ENCODE measurements at regions not wholly inside any gene's neighbourhood (a gene's known extent, or its start where the extent isn't known, plus 50 kb on each side); places are given as distances from the start of the nearest gene placed in this dataset.

DNA sequence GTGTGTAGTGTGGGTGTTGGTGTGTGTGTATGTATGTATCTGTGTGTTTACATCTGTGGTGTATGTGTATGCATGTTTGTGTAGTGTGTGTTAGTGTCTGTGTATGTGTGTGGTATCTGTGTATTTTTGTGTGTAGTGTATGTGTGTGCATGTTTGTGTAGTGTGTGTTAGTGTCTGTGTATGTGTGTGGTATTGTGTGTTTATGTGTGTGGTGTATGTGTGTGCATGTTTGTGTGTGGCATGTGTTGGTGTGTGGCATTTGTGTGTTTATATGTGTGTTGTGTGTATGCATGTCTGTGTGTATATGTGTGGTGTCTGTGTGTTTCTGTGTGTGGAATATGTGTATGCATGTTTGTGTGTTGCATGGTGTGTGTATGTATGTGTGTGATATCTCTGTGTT lies 96.4 kb downstream of the CMPK2 start (continued):
- no peak for TF ChIP-seq ZNF468 (CRISPR knock-in tag; IDR thresholded peaks at IDR 0.05)
- TF ChIP-seq, protein P1, sequence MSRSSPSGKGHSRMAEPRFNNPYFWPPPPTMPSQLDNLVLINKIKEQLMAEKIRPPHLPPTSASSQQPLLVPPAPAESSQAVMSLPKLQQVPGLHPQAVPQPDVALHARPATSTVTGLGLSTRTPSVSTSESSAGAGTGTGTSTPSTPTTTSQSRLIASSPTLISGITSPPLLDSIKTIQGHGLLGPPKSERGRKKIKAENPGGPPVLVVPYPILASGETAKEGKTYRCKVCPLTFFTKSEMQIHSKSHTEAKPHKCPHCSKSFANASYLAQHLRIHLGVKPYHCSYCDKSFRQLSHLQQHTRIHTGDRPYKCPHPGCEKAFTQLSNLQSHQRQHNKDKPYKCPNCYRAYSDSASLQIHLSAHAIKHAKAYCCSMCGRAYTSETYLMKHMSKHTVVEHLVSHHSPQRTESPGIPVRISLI (CRISPR knock-in tag; IDR thresholded peaks at IDR 0.05; ENCODE audit: borderline replicate concordance), result no peak
- no peak for TF ChIP-seq MZF1 (CRISPR knock-in tag; IDR thresholded peaks at IDR 0.05; ENCODE audit: borderline replicate concordance)
- no peak for TF ChIP-seq SIX1 (CRISPR knock-in tag; IDR thresholded peaks at IDR 0.05; ENCODE audit: borderline replicate concordance)

DNA sequence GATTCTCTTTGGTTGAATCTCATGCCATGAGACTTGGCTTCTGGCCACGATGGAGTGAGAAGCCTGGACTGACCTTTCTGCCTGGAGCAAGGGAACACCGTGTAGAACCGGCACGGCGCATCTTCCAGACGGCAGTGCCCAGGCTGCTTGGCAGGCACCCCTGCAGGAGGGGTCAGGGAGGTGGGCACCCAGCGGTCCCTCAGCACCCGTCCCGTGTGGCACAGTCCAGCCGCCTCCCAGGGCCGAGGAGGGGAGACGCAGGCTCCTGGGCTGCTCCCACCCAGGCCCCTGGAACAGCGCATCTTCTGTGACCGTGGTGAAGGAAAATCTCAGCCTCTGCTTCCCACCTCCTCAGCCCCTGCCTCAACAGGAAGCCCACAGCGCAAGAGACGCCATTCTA lies 95.7 kb downstream of the CMPK2 start:
- ATAC-seq, result no peak
- POLR2A ChIA-PET, result no interaction called here

More for the DNA sequence above, 95.7 kb downstream of the CMPK2 start:
- no peaks in the 10 kb centered on the region for H3K36me3 ChIP-seq (replicated peaks in 1 of 2; ENCODE audit: control insufficient read depth in 1 of 2, insufficient read depth in 2 of 2, low read length in 2 of 2)
- no peaks in the 10 kb centered on the region for H3K79me2 ChIP-seq (ENCODE audit: insufficient read depth, low read length)
- no peak overlapping the region for H3K27ac ChIP-seq (ENCODE audit: extremely low read length, insufficient read depth, low read length)
- DNase-seq (ENCODE audit: low spot score) (no peak), FAIRE-seq (no peak)
- H3K27me3 ChIP-seq (ENCODE audit: control insufficient read depth in 1 of 2, insufficient read depth in 2 of 2, low read length in 2 of 2), result peaks cover 0 to 40% of the 10 kb centered on the region in 2 experiments; a peak in 4 of 5 replicates
- no peak overlapping the region for H2AFZ ChIP-seq (ENCODE audit: low read length)
- WGBS (ENCODE audit: low lambda C conversion rate), result 20% methylated on average over 3 of the region's 16 CpGs
- no peak overlapping the region for H3K4me2 ChIP-seq (ENCODE audit: low read depth, low read length)
- H3K4me3 ChIP-seq (replicated peaks in 1 of 3; ENCODE audit: insufficient read depth in 1 of 3, low read depth in 2 of 3, low read length in 3 of 3), result no peak overlapping the region
- CTCF ChIA-PET (ENCODE audit: low intra/inter-chr PET ratio, low total read pairs), result no interaction called here
- H3K9me3 ChIP-seq (ENCODE audit: low read length), result no peaks in the 10 kb centered on the region
- no peaks in the 10 kb centered on the region for H3K4me1 ChIP-seq (ENCODE audit: insufficient read depth, low read length)
- intact Hi-C loops (cut with micrococcal nuclease; ENCODE audit: unreplicated experiment), result no loop called here
- no TSS peak for BruUV-seq (replicated peaks)
- TF ChIP-seq SIX4 (CRISPR knock-in tag; IDR thresholded peaks at IDR 0.05), result no peak
- TF ChIP-seq, protein P2, sequence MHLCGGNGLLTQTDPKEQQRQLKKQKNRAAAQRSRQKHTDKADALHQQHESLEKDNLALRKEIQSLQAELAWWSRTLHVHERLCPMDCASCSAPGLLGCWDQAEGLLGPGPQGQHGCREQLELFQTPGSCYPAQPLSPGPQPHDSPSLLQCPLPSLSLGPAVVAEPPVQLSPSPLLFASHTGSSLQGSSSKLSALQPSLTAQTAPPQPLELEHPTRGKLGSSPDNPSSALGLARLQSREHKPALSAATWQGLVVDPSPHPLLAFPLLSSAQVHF (CRISPR knock-in tag; IDR thresholded peaks at IDR 0.05), result no peak
- TF ChIP-seq, protein P3, sequence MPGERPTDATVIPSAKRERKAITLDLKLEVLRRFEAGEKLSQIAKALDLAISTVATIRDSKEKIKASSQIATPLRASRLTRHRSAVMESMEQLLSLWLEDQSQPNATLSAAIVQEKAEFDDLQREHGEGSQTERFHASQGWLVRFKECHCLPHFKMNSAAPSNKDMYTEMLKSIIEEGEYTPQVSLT (CRISPR knock-in tag; IDR thresholded peaks at IDR 0.05; ENCODE audit: borderline replicate concordance, low read depth), result no peak
- TF ChIP-seq ZFP41 (CRISPR knock-in tag; IDR thresholded peaks at IDR 0.05; ENCODE audit: borderline replicate concordance), result no peak
- TF ChIP-seq ZBTB1 (CRISPR knock-in tag; IDR thresholded peaks at IDR 0.05; ENCODE audit: borderline replicate concordance), result no peak
- TF ChIP-seq ZSCAN22 (CRISPR knock-in tag; IDR thresholded peaks at IDR 0.05), result no peak
- no peak for TF ChIP-seq MEIS1 (CRISPR knock-in tag; IDR thresholded peaks at IDR 0.05; ENCODE audit: borderline replicate concordance)
- TF ChIP-seq NFYC (CRISPR knock-in tag; IDR thresholded peaks at IDR 0.05), result no peak
- H3K9ac ChIP-seq (ENCODE audit: insufficient read depth, low read depth, low read length), result no peak overlapping the region
- in situ Hi-C loops (cut with HindIII; ENCODE audit: extremely low pct_ligation_motif_present, low pct_unique_long_range_greater_than_20kb), result loop anchor here (5.0 kb wide), 1 partner anchor 418 kb away; no protein-coding TSS in a partner anchor
- peaks cover 3% of the 10 kb centered on the region; the same call in 1 of the 2 replicates for H4K20me1 ChIP-seq (ENCODE audit: insufficient read depth, low read length)

All from HepG2 (cell line).